OCI-LY7 (cell line): ENCODE measurements at regions not wholly inside any gene's neighbourhood (a gene's known extent, or its start where the extent isn't known, plus 50 kb on each side); places are given as distances from the start of the nearest gene placed in this dataset.

Source experiments
- BruUV-seq: library from RNA; stranded (reverse); fragments of 400-500 nt; replicated peaks from 2 replicates; lab custom pipeline; 2021; lab: Mats Ljungman, UMichigan
- CTCF ChIA-PET: fragments of 300-600 bp; sonication (Branson Sonifier 250); formaldehyde crosslinking; loops from one replicate; lab custom pipeline; 2022; ENCODE audit warnings: antibody characterized with exemption; ENCODE audit not compliant: unreplicated experiment; lab: Charles Lee
- POLR2A ChIA-PET: fragments of 300-600 bp; sonication (Branson Sonifier 250); formaldehyde crosslinking; loops from one replicate; lab custom pipeline; 2022; ENCODE audit warnings: antibody characterized with exemption; lab: Charles Lee
- DNase-seq: peaks from one replicate; pipeline ENCODE4 v3.0.0-alpha.2; 2015; ENCODE audit warnings: low spot score
- H2AFZ ChIP-seq: fragments of 200-600 bp; sonication (generic), shearing (Covaris generic); 2 replicates; pipeline ENCODE4 v1.6.1; 2014; ENCODE audit warnings: mild to moderate bottlenecking, antibody characterized with exemption, low read length, moderate library complexity
- H3K27ac ChIP-seq: fragments of 200-600 bp; sonication (generic); 2 replicates; pipeline ENCODE4 v1.5.1; 2014; ENCODE audit warnings: mixed run types, low read depth, mild to moderate bottlenecking, moderate library complexity, low read length, inconsistent platforms; ENCODE audit not compliant: poor library complexity, severe bottlenecking
- H3K36me3 ChIP-seq: fragments of 200-600 bp; sonication (generic); 2 replicates; pipeline ENCODE4 v1.6.1; 2014; ENCODE audit warnings: mild to moderate bottlenecking, antibody characterized with exemption, low read length, moderate library complexity, mixed read lengths; ENCODE audit not compliant: insufficient read depth
- H3K4me1 ChIP-seq: fragments of 200-600 bp; sonication (generic); 2 replicates; pipeline ENCODE4 v1.5.1; 2014; ENCODE audit warnings: mild to moderate bottlenecking, low read length; ENCODE audit not compliant: insufficient read depth, poor library complexity, severe bottlenecking
- H3K4me2 ChIP-seq: fragments of 200-600 bp; sonication (generic); 2 replicates; pipeline ENCODE4 v1.6.1; 2014; ENCODE audit warnings: mild to moderate bottlenecking, low read length
- H3K4me3 ChIP-seq: fragments of 200-600 bp; sonication (generic); 2 replicates; pipeline ENCODE4 v1.5.1; 2014; ENCODE audit warnings: mild to moderate bottlenecking, low read depth, low read length; ENCODE audit not compliant: poor library complexity, severe bottlenecking
- H3K79me2 ChIP-seq: fragments of 200-600 bp; sonication (generic); 2 replicates; pipeline ENCODE4 v1.6.1; 2016; ENCODE audit warnings: low read depth, mild to moderate bottlenecking, low read length, moderate library complexity, mixed read lengths; ENCODE audit not compliant: insufficient read depth
- H3K9me2 ChIP-seq: fragments of 200-600 bp; sonication (generic); 2 replicates; pipeline ENCODE4 v1.6.1; 2016; ENCODE audit warnings: mild to moderate bottlenecking, low read length, mixed read lengths; ENCODE audit not compliant: insufficient read depth
- H3K9me3 ChIP-seq: fragments of 200-600 bp; sonication (generic); 2 replicates; pipeline ENCODE4 v1.6.1; 2014; ENCODE audit warnings: mild to moderate bottlenecking, mixed run types, low read length, mixed read lengths
- H4K20me1 ChIP-seq: fragments of 200-600 bp; sonication (generic); 2 replicates; pipeline ENCODE4 v1.6.1; 2014; ENCODE audit warnings: mild to moderate bottlenecking, antibody characterized with exemption, low read length, moderate library complexity, mixed read lengths; ENCODE audit not compliant: insufficient read depth
- EZH2phosphoT487 ChIP-seq: fragments of 200-600 bp; sonication (generic); IDR thresholded peaks from 2 replicates; pipeline ENCODE4 v1.6.1; 2018; ENCODE audit warnings: low read depth, borderline replicate concordance, mild to moderate bottlenecking, mixed run types, antibody characterized with exemption, low read length, moderate library complexity, mixed read lengths
- intact Hi-C: fragments of 100-400 bp; cut with micrococcal nuclease; formaldehyde crosslinking; loops from one replicate; pipeline ENCODE4 v1.10.0; 2022; ENCODE audit not compliant: unreplicated experiment
- TF ChIP-seq, protein P1 (sequence below): fragments of 200-600 bp; sonication (generic); conservative IDR thresholded peaks from 2 replicates; pipeline ENCODE4 v1.5.1; 2014; ENCODE audit warnings: mild to moderate bottlenecking, antibody characterized with exemption, low read length, moderate library complexity, mixed read lengths

DNA sequence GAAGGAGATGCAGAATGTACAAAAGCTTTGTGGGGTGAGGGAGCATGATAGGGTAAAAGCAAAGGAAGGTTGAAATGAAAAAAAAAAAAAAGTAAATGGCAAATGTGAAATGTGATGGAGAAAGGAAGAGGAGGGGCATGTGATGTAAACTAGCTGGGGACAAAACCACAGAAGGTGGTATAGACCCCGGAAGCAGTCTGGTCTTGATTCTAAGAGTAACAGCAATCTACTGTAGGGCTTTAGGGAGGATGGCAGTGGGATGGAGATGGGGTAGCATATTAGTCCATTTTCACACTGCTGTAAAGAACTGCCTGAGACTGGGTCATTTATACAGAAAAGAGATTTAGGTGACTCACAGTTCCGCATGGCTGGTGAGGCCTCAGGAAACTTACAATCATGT, 362.0 kb downstream of the SOCS6 start:
- intact Hi-C loops, result no loop called here
- Histone ChIP-seq H3K4me2 (no peak overlapping the region), H3K4me1 (no peaks in the 10 kb centered on the region), H3K27ac (no peak overlapping the region), H3K4me3 (no peak overlapping the region), H3K9me3 (no peaks in the 10 kb centered on the region), H4K20me1 (no peaks in the 10 kb centered on the region), H2AFZ (no peak overlapping the region), H3K79me2 (no peaks in the 10 kb centered on the region), H3K36me3 (no peaks in the 10 kb centered on the region), H3K9me2 (no peaks in the 10 kb centered on the region)
- CTCF ChIA-PET, result no interaction called here
- POLR2A ChIA-PET, result interaction anchor here (0.7 kb wide), 1 partner anchor 106 kb away, joined by 3 read pairs; no protein-coding TSS in a partner anchor
- BruUV-seq, result no TSS peak
- no peak for TF ChIP-seq EZH2phosphoT487
- TF ChIP-seq, protein P1, sequence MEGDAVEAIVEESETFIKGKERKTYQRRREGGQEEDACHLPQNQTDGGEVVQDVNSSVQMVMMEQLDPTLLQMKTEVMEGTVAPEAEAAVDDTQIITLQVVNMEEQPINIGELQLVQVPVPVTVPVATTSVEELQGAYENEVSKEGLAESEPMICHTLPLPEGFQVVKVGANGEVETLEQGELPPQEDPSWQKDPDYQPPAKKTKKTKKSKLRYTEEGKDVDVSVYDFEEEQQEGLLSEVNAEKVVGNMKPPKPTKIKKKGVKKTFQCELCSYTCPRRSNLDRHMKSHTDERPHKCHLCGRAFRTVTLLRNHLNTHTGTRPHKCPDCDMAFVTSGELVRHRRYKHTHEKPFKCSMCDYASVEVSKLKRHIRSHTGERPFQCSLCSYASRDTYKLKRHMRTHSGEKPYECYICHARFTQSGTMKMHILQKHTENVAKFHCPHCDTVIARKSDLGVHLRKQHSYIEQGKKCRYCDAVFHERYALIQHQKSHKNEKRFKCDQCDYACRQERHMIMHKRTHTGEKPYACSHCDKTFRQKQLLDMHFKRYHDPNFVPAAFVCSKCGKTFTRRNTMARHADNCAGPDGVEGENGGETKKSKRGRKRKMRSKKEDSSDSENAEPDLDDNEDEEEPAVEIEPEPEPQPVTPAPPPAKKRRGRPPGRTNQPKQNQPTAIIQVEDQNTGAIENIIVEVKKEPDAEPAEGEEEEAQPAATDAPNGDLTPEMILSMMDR, result no peak
- no peak for DNase-seq

DNA sequence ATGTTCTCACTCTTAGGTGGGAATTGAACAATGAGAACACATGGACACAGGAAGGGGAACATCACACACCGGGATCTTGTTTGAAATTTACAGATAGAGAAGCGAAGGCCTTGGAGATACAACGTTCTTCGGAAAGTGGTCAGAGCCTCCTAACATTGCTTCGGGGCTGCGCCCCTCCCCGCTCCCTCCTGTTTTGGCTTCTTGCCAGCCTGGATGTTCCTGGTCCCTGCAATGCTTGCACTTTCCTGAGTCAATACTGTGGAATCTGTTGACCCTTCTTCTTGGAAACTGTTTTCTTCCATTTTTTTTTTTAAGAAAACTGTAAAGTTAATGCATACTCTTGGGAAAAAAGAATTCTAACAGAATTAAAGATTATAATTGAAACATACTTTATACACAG, 360.8 kb downstream of the SOCS6 start:
- BruUV-seq, result no TSS peak
- intact Hi-C loops, result no loop called here
- no peak for TF ChIP-seq EZH2phosphoT487
- TF ChIP-seq, protein P1, result no peak
- DNase-seq, result no peak
- Histone ChIP-seq H3K4me1 (no peaks in the 10 kb centered on the region), H2AFZ (no peak overlapping the region), H3K4me3 (no peak overlapping the region), H3K4me2 (no peak overlapping the region), H3K9me2 (no peaks in the 10 kb centered on the region), H3K27ac (no peak overlapping the region), H3K9me3 (no peaks in the 10 kb centered on the region), H3K79me2 (no peaks in the 10 kb centered on the region), H3K36me3 (no peaks in the 10 kb centered on the region), H4K20me1 (no peaks in the 10 kb centered on the region)
- ChIA-PET CTCF (no interaction called here), POLR2A (no interaction called here)

DNA sequence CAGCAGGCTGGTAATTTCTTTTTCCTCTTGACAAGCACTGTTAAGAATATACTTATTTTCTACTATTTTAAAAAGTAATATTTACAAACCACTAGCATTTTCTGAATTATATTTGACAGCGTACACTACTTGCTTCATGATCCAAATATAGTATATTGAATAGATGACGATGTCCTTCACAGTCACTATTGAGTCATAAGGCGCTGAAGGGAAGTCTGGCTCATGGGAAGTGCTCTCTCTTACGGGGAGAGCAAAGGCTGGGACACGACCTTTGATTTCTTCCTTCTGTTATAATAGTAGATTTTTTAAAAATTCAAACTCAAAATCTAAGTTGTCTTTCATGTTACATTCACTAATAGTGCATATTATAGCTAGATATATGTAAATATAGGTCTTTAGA, 357.1 kb downstream of the SOCS6 start:
- no peaks in the 10 kb centered on the region for H3K36me3 ChIP-seq
- H2AFZ ChIP-seq, result no peak overlapping the region
- no peak for TF ChIP-seq EZH2phosphoT487
- TF ChIP-seq, protein P1, result no peak
- no peak for DNase-seq
- CTCF ChIA-PET, result no interaction called here
- no TSS peak for BruUV-seq
- no peak overlapping the region for H3K27ac ChIP-seq
- H3K9me2 ChIP-seq, result no peaks in the 10 kb centered on the region
- H3K79me2 ChIP-seq, result no peaks in the 10 kb centered on the region
- H3K4me1 ChIP-seq, result no peaks in the 10 kb centered on the region
- H3K4me3 ChIP-seq, result no peak overlapping the region
- POLR2A ChIA-PET, result no interaction called here
- no peak overlapping the region for H3K4me2 ChIP-seq
- intact Hi-C loops, result no loop called here
- H4K20me1 ChIP-seq, result no peaks in the 10 kb centered on the region
- no peaks in the 10 kb centered on the region for H3K9me3 ChIP-seq
